NCI-H1417 (cell line): ENCODE measurements at regions not wholly inside any gene's neighbourhood (a gene's known extent, or its start where the extent isn't known, plus 50 kb on each side); places are given as distances from the start of the nearest gene placed in this dataset.
A peak's percentile ranks its signal among the peaks of the same experiment; 100 is the strongest.

ENCODE experiments used
- DNase-seq, 3 experiments: peaks; one replicate each; lab custom pipeline; 2025; lab: John Stamatoyannopoulos, UW

DNA sequence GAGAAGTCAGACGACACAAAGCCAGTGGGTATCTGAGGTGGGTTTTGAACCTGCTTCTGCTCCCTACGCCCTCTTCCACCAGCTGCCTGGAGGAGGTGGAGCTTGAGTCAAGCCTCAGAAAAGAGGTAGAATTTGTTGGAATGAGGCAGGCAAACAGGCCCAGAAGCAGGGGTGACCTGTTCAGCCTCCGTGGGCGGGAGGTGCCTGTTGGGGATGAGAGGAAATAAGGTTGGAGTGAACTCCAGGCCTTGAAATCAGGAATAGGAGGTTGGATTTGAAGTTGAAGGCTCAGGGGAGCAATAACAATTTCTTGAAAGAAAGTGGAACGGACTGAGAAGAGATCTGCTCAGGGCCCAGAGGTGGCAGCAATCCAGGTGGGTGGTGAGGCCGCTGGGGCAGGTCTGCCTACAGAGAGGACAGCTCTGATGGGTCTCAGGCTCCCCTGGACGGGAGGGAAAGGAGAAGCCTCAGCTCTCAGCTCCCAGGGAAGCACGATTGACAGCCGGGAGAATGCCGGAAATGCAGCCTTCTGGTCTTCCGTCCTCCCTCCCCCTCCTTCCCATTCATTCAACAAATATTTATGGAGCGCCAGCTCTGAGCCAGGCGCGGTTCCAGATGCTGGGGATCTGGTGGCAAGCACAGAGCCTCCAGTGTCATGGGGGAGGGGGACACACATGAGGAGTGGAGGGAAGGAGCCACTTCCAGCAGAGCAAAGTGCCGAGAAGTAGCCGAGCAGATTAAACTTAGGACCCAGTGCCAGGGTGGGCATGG is 61.9 kb upstream of the CIBAR2 start:
- DNase-seq = peak; percentile 4 to 55 (median 31)

DNA sequence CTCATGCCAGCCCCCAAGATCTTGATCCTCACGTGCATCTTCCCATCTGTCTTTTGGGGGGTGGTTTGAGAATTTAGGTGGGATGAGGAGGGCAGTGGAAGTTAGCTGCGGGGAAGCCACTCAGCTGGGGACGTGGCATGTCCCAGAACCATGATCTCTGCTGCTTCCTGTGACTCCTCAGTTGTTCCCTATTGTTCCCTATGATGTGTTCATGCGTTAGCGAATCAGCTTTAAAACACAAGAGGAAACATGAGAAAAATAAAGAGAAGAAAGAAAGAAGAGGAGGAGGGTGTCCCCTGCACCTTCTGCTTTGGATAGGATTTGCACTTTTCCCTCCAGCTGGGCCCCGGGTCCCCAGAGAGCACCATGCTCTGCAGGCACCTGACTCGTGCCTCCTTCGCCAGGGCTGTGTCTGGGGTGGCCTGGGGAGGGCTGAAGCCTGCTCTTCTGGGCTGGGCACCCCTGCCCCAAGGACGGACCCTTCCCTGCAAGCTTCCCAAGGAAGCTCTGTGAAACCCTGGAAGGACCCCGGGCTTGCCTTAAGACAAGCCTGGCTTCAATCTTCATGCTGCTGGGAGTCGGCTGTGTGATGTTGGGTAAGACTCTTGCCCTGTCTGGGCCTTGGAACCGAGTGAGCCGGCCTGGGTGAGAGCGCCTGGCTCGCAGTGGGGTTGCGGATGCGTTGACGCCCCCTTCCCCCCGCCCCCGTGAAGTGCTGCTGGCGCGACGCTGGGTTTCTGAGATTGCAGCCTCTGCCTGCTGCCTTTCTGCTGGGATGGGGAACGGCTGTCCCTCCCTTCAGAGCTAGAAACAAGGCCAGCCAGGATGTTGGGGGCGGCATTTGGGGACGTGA is 62.8 kb upstream of the CIBAR2 start:
- DNase-seq = no peak

DNA sequence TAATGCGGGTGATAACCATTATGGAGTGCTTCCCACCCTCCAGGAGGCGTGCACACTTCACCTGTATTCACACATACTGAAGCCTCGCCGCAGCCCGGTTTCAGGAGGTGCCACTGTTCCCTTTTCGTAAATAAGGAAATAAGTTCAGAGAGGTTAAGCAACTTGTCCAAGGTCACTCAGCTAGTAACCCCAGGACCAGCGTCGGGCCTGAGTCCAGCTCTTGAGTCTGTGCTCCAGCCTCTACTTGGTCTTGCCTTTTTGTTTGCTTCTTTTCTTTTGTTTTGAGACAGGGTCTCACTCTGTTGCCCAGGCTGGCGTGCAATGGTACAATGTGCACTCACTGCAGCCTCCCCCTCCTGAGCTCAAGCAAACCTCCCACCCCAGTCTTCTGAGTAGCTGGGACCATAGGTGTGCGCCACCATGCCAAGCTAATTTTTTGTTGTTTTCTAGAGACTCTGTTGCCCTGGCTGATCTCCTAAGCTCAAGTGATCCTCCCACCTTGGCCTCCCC is 63.5 kb upstream of the CIBAR2 start:
- no peak for DNase-seq

DNA sequence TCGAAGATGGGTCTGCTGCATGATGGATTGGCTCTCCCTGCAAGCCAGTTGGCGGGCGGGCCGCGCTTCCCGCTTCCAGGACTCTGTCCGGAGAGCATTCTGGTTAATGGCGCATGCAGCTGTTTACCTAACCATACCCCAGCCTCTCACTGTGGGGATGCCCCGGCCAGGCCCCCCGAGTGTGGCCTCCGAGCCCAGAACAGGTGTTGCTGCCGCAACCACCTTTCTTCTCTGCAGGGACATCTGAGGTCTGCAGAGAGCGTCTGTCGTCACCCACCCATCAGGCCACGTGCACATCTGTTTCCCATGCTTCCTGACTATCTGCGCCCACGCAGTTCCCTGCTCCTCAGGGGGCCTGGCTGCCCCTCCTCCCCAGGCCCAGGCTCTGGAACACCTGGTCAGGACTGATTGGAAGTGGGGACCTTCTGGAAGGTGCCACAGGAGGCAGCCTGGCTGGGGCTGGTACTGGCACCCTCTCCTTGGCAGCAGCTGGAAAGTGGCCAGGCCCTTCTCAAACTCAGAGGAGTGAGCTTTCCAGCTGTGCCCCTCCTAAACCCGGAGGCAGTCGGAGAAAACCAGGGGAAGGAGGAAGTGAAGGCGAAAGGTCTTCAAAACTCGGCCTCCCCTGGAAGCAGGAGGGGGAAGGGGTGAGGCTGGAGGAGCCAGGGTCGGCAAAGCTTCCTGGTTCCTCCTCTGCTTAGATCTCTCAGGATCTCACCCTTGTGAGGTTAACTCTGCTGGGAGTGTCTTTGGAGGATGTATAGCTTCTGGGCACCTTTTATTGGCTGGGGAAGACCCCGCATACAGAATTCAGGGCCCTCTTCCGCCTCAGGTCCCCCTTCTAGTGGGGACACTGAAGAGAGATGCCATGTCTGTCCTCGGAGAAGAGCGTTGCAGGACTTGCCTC is 64.5 kb upstream of the CIBAR2 start:
- DNase-seq = peak in 2 of 3 experiments; percentile 39 to 58

DNA sequence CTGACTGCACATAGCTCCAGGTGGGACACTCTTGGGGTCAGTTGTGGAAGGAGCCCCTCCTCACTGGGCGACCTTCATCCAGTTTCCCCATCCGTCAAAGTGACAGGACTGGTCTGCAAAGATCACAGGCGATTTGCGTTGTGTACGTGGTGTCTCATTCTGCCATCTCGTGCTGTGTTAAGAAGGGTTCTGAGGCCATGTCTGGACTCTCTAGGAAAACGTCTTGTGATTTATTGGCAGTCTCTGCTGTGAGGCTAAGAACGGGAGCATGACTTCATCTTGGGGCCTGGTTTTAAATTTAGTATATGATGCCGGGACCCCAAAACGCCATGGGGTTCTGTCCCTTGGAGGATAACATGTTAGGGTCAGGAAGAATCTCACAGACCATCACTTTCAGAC is 65.2 kb upstream of the CIBAR2 start:
- no peak for DNase-seq

DNA sequence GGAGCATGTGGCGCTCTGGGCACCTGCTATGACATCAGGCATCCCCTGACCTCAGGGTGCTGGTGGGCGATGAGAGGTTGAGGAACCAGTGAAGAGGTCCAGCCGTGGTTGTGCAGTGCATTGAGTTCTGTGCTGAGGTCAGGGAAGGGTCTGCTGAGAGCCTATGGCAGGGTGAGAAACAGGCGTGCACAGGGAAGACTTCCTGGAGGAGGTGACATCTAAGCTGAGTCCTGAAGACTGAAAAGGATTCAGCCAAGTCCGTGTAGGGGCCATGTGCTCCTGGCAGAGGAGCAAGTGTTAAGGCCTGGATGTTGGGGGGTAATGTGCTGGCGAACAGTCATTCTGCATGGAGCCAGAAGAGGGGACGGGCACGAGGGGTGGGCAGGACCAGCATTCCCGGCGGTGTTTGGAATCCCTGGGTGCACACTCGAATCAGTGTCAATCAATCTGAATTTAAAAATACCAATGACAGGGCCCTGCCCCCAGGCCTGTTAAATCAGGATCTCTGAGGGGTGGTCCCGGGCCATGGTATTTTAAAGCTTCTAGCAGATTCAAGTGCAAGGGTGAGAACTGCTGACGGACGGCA is 65.8 kb upstream of the CIBAR2 start:
- no peak for DNase-seq

DNA sequence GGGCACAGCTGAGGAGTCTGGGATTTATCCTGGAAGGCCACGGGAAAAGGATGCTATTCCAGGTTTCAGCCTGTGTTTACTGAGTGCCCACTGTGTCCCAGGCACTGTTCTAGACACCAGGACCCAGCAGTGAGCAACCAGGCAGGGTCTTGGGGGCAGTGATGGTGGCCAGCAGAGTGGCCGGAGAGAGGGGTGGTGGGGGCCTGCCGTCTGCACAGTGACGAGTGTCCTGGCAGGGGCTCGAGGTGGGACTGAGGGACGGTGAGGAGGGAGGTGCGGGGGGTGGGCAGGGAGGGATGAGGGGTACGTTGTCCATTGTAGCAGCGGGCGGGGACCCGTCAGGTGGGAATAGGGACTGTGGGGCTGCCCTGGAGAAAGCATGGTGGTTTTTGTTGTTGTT is 66.3 kb upstream of the CIBAR2 start:
- DNase-seq = no peak

DNA sequence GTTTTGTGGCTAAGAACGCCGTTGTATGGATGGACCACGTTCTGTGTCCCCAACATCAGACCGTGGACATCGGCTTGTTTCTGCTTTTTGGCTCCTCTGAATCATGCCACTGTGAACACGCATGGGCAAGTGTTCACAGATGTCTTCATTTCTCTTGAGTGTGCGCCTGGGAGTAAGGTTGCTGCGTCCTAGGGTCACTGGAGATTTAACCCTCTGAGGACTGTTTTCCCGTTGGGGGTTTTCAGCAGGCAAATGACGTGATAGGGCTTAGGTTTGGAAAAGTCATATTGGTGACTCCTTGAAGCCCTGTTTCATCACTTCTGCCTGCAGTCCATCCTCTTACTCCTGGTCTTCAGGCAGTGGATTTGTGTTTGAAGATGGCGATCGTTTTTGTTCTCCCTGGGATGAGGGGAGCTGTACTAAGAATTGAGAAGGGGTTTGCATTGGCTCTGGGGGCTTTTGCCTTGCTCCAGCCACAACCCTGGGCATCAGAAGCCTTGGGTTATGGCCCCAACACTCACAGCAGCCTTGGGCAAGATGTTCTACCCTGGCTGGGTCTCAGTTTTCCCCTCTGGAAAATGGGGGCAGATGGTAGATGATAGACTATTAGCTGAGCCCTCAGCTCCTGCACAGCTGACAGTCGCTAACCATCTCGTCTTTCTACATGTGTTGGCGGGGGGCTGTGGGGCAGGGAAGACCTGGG is 67.2 kb upstream of the CIBAR2 start:
- DNase-seq = no peak

DNA sequence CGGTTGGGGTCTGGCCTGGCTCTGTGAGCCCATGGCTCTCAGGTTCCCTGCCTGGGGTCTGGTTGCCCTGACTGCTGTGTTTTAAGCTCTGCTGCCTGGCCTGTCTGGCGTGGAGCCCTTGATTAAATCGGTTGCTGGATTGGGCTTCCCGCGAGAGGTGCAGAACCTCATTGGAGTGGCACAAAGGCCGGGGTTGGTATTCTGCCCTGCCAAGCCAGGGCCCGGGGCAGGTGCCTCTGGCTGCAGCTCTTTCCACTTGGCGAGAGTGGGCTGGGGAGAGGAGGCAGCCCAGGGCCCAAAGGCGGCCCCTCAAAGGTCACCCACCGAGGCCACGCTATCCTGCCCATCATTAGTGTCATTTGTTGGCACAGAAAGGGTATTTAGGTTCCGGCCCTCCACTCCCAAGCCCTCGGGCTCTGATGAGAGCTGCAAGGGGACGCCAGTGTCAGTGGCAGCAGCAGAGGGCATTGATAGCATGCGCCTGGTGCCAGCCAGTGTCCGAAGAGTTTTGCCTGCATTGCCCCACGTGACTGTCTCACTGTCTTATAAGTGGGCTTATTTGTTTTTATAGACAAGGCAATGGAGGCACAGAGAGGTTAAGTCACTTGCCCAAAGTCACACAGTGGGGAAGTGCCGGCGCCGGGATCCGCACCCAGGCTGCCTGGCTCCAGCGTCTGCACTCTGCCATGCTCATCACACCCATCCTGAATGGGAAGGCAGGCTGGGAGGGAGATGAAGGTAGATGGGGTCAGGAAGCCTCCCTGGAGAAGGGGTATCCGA is 68.0 kb upstream of the CIBAR2 start:
- no peak for DNase-seq

DNA sequence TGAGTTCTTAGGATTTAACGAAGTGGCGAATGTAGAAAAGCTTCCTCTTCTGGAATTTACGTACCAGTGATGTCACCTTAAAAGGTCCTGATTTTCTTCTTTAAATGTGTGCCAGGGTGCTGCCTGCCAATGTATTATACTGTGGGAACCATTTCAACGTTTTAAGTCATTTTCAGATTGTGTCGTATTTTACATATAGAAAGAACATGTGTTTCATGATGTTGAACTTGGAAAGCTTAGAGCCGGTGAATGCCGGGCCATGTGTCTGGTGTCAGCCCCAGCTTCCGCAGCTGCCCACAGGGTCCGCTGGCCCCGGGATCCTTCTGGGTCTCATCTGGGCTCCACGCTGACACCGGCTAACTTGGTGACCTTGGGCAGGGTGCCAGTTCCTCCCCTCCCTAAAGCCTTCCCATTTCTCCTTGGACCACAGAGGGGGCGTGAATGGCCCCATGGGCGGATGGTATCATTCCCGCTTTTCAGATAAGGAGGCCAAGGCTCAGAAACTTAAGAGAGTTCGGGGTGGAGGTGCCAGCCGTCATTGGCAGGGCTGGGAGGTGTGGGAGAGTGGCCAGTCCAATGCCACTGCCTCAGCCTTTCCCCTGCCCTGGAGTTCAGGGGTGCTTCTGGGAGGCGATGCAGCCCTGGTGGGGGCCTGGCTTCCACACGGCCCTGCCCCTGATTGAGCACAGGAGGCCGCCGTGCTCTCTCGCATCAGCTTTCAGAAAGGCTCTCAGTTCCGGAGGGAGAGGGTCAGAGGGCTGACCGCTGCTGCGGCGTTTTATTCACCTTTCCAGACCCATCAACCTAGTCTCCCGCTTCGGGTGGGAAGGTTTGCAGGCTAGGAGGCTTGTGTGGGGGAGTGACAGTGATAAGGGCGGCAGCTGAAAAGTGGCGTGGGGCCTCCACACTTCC is 68.8 kb upstream of the CIBAR2 start:
- no peak for DNase-seq

DNA sequence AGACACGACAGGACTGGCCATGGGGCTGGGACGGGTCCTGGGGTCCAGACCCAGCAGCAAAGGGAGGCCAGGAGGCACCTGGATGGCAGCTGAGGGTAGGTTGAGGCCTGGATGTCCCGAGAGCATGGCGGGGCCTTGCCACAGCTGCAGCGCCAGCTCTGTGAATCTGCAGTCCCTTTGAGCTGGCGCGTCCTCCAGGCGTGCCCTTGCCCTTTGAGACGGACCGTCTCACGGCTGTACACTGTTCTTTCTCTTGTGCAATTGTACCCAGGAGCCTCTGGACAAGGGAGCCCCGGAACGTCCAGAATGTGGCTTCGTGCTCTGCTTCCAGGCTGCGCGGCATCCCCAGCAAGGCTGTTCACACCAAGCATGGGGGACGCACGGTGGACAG is 69.5 kb upstream of the CIBAR2 start:
- no peak for DNase-seq

DNA sequence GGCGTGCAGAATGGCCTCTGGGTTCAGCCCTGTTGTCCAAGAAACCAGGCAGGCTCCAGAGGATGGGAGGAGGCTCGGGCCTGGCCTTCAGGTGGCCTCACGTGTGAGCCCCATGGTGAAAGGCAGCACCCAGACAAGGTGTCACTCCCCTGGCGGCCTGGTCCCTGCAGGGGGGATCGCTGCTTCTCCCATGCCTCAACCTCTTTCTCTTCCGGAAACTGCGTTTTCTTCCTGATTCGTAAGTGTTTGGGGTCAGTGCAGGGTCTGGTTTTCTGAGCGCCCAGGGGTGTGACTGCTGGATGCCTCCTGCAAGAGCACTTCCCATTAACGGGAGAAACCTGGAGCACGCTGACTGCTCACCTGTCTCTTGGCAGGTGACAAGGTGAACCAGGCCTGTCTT is 70.0 kb upstream of the CIBAR2 start:
- DNase-seq = no peak

DNA sequence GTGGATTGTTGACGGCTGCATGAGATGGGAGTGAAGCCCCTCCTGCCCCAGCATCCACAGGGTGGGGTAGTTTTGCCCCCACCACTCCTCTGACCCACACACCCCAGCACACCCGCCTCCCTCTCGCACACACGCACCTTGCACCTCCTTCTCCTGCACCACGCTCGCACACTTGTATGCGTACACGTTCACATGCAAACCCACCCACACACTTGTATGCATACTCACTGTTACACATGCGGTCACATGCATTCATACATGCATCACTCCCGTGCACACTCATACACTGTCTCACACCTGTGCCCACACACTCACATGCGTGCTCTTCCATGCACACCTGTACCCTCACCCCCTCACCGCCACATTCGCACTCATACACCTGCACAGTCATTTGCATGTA is 70.5 kb upstream of the CIBAR2 start:
- no peak for DNase-seq

DNA sequence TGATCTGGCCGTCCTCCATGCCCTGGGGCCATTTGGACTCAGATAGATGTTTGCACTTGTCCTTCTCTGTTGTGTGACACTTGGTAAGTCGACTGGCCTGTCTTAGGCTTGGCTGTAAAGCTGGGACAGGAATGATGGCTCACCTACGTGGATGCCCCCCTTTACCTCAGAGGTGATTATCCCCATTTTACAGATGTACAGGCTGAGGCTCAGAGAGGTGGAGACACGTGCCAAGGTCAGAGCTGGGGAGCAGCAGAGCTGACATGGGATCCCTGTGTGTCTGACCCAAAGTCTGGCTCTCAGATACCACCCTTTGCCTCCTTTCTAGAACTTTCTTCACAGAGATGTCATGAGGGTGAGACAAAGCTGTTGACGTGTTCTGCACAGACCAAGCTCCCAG is 71.3 kb upstream of the CIBAR2 start:
- DNase-seq = no peak

DNA sequence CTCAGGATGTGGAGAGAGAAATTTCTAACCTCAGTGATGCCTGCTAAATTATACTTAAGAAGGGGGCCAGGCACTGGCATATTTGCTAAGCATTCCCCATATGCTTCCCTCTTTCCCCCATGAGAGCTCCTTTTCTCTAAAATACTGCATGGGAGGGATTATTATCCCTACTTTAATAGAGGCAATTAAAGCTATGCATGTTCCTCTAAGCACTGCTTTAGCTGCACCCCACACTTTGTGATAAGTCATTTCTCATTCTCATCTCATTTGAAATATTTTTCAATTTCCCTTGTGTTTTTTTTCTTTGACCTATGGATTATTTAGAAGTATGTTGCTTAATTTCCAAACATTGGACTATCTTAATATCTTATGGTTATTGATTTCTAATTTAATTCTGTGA is 72.1 kb upstream of the CIBAR2 start:
- DNase-seq = no peak

DNA sequence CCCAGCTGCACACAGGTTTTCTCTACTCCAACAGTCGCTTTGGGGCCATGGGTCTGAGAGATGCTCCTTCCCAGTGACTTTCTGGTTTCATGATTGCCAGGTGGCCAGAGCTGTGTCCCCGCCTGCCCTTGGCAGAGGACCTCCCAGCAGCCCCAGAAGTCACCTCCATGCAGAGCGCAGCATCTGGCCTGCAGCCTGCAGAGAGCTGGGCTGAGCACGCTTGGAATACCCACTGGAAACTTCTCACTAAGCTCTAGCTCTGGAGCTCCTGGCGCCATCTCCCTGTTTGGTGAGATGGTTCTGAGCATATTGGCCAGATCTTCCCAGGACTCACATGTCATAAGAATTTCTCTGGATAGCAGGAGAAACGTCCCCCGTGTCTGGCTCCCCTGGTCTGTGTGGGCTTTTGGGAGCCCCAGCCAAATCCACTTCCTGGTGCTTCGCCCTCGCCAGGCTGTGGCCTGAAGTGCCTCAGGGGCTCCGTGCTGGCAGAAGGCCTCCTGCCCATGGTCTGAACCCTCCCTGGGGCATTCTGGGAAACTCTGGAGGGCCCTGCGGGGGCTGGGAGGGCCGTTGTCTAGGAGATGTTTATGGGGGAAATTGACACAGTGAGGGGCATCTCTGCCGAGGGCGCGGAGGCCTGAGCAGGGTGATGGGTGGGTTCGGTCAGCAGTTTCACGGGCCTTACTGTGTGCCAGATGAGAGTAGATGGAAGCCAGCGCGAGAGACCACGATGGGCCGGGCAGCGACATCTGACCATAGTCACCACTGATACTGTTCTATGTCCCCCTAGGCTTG is 73.2 kb upstream of the CIBAR2 start:
- DNase-seq = no peak

DNA sequence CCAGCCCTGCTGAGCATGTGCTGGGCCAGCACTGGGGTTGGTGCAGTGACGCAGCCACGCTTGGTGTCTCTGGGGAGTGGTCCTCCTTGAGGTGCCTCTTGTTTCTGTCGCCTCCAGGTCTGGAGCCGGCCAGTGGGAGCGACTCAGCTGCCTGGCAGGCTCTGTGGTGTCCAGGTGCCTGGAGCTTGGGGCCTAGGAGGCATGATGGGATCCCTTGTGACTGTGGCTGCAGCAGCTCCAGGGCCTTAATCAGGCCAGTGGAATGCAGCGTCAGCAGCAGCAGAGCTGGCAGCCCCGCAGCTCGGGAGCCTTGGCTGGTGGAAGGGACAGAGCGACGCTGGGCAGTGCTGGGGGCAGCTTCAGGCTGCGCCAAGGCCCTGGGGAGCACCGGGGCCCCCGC is 74.7 kb upstream of the CIBAR2 start:
- no peak for DNase-seq

DNA sequence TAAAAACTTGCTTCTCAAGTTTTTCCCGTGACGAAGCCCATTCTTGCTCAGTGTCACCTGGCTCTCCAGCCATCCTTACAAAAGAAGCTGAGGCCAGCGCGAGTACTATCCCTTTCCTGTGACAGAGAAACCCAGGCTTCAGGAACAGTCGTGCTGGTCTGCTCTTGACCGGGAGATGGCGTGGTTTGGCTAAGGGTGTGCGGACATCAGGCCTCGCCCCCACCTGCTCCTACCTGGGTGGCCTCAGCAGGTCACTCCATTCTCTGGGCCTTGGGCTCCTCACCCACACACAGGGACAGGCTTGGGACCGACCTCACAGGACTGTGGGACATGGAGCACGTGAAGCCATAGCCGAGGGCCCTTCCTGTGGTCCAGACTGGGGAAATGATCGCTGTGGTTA is 75.2 kb upstream of the CIBAR2 start:
- no peak for DNase-seq
